Smooth muscle cell (in vitro differentiated cells): ENCODE measurements at regions not wholly inside any gene's neighbourhood (a gene's known extent, or its start where the extent isn't known, plus 50 kb on each side); places are given as distances from the start of the nearest gene placed in this dataset.

Experiments used
- DNase-seq: peaks from one replicate; lab custom pipeline; 2025; ENCODE audit not compliant: unreplicated experiment; lab: John Stamatoyannopoulos, UW
- H2AFZ ChIP-seq: fragments of 200-600 bp; sonication (generic); 2 replicates; pipeline ENCODE4 v1.6.0; 2016; ENCODE audit warnings: antibody characterized with exemption, low read depth, mild to moderate bottlenecking
- H3F3A ChIP-seq: fragments of 200-600 bp; sonication (generic); 2 replicates; pipeline ENCODE4 v1.6.0; 2017; ENCODE audit warnings: antibody characterized with exemption, low read depth
- H3K27ac ChIP-seq: fragments of 200-600 bp; sonication (generic); 2 replicates; pipeline ENCODE4 v1.5.1; 2016; ENCODE audit warnings: low read depth, mild to moderate bottlenecking
- H3K27me3 ChIP-seq: fragments of 200-600 bp; sonication (generic); 2 replicates; pipeline ENCODE4 v1.6.1; 2016; ENCODE audit warnings: low read depth, mild to moderate bottlenecking
- H3K36me3 ChIP-seq: fragments of 200-600 bp; sonication (generic); 2 replicates; pipeline ENCODE4 v1.5.1; 2016; ENCODE audit warnings: low read depth
- H3K4me1 ChIP-seq: fragments of 200-600 bp; sonication (generic); 2 replicates; pipeline ENCODE4 v1.5.1; 2016; ENCODE audit warnings: low read depth
- H3K4me2 ChIP-seq: fragments of 200-600 bp; sonication (generic); 2 replicates; pipeline ENCODE4 v1.6.0; 2016; ENCODE audit warnings: mild to moderate bottlenecking
- H3K4me3 ChIP-seq: fragments of 200-600 bp; sonication (generic); 2 replicates; pipeline ENCODE4 v1.5.1; 2016; ENCODE audit warnings: mild to moderate bottlenecking
- H3K79me2 ChIP-seq: fragments of 200-600 bp; sonication (generic); 2 replicates; pipeline ENCODE4 v1.6.0; 2016; ENCODE audit warnings: low read depth, mild to moderate bottlenecking
- H3K9ac ChIP-seq: fragments of 200-600 bp; sonication (generic); 2 replicates; pipeline ENCODE4 v1.6.0; 2016; ENCODE audit warnings: low read depth
- H3K9me3 ChIP-seq: fragments of 200-600 bp; sonication (generic); replicated peaks from 2 replicates; pipeline ENCODE4 v1.5.1; 2016; ENCODE audit warnings: low read depth
- H4K20me1 ChIP-seq: fragments of 200-600 bp; sonication (generic); 2 replicates; pipeline ENCODE4 v1.6.0; 2016; ENCODE audit warnings: low read depth
- CTCF ChIP-seq: fragments of 200-600 bp; sonication (generic); IDR thresholded peaks from 2 replicates; pipeline ENCODE4 v1.5.1; 2017; ENCODE audit warnings: borderline replicate concordance, mild to moderate bottlenecking, antibody characterized with exemption; ENCODE audit not compliant: insufficient read depth, poor library complexity, severe bottlenecking
- WGBS: methylation state at CpG from one replicate; pipeline ENCODE4 v1.1.7; 2016; ENCODE audit warnings: low lambda C conversion rate; 5-methylcytosine and 5-hydroxymethylcytosine counted together

- no peaks in the 10 kb centered on the region for H3K27me3 ChIP-seq
- H3K79me2 ChIP-seq = no peaks in the 10 kb centered on the region
- no peaks in the 10 kb centered on the region for H3K4me1 ChIP-seq
- H4K20me1 ChIP-seq = no peaks in the 10 kb centered on the region
- H3K4me3 ChIP-seq = no peak overlapping the region
- no peak overlapping the region for H3K9ac ChIP-seq
- no peak for TF ChIP-seq CTCF
- DNase-seq = no peak
- no peaks in the 10 kb centered on the region for H3F3A ChIP-seq
- no peak overlapping the region for H3K27ac ChIP-seq
- no peak overlapping the region for H2AFZ ChIP-seq
- no peak overlapping the region for H3K4me2 ChIP-seq
- no peaks in the 10 kb centered on the region for H3K9me3 ChIP-seq
- H3K36me3 ChIP-seq = no peaks in the 10 kb centered on the region
- 68% methylated on average over 1 of the region's 1 CpG for WGBS
These were observed 1284.8 kb downstream of the TMEM121 start for GRCh38 chr14:106811162-106811561.

GRCh38 chr14:106812788-106813476 is 1286.5 kb downstream of the TMEM121 start:
- no peaks in the 10 kb centered on the region for H3K9me3 ChIP-seq
- no peaks in the 10 kb centered on the region for H3K36me3 ChIP-seq
- DNase-seq = no peak
- no peaks in the 10 kb centered on the region for H3F3A ChIP-seq
- H3K4me3 ChIP-seq = no peak overlapping the region
- H3K4me2 ChIP-seq = no peak overlapping the region
- no peak overlapping the region for H3K27ac ChIP-seq
- H3K27me3 ChIP-seq = no peaks in the 10 kb centered on the region
- no peaks in the 10 kb centered on the region for H4K20me1 ChIP-seq
- 86% methylated on average over 37 of the region's 37 CpGs for WGBS
- H3K4me1 ChIP-seq = no peaks in the 10 kb centered on the region
- no peaks in the 10 kb centered on the region for H3K79me2 ChIP-seq
- TF ChIP-seq CTCF = no peak
- no peak overlapping the region for H2AFZ ChIP-seq
- H3K9ac ChIP-seq = no peak overlapping the region

- Histone ChIP-seq H3K9me3 (peaks cover 3% of the 10 kb centered on the region), H4K20me1 (no peaks in the 10 kb centered on the region), H3K4me3 (no peak overlapping the region), H2AFZ (no peak overlapping the region), H3K4me1 (no peaks in the 10 kb centered on the region), H3K9ac (no peak overlapping the region), H3F3A (no peaks in the 10 kb centered on the region), H3K27ac (no peak overlapping the region), H3K27me3 (no peaks in the 10 kb centered on the region), H3K79me2 (no peaks in the 10 kb centered on the region), H3K36me3 (no peaks in the 10 kb centered on the region), H3K4me2 (no peak overlapping the region)
- no peak for TF ChIP-seq CTCF
- no peak for DNase-seq
- 67% methylated on average over 9 of the region's 9 CpGs for WGBS
These were observed 1287.1 kb downstream of the TMEM121 start for GRCh38 chr14:106813477-106813823.

- Histone ChIP-seq H3K27ac (no peak overlapping the region), H3K9me3 (peaks cover 3% of the 10 kb centered on the region), H3K27me3 (no peaks in the 10 kb centered on the region), H3K36me3 (no peaks in the 10 kb centered on the region), H2AFZ (no peak overlapping the region), H3K4me1 (no peaks in the 10 kb centered on the region), H3K9ac (no peak overlapping the region), H3K4me2 (no peak overlapping the region), H3K4me3 (no peak overlapping the region), H4K20me1 (no peaks in the 10 kb centered on the region), H3K79me2 (no peaks in the 10 kb centered on the region), H3F3A (no peaks in the 10 kb centered on the region)
- no peak for TF ChIP-seq CTCF
- WGBS = 67% methylated on average over 1 of the region's 1 CpG
- DNase-seq = no peak
These were observed 1293.7 kb downstream of the TMEM121 start for GRCh38 chr14:106820119-106820518.
